SH-SY5Y (cell line): ENCODE measurements at regions not wholly inside any gene's neighbourhood (a gene's known extent, or its start where the extent isn't known, plus 50 kb on each side); places are given as distances from the start of the nearest gene placed in this dataset.

Source experiments
- GATA2 ChIP-seq: IDR thresholded peaks from 2 replicates; pipeline ENCODE4 v1.6.1; 2011; ENCODE audit warnings: mild to moderate bottlenecking, low read depth, low read length
- GATA3 ChIP-seq: IDR thresholded peaks from 2 replicates; pipeline ENCODE4 v1.6.1; 2011; ENCODE audit warnings: low read depth, mild to moderate bottlenecking, low read length, moderate library complexity

- TF ChIP-seq GATA3: no peak
- no peak for TF ChIP-seq GATA2
These were observed 58.3 kb upstream of the PRKX start for GRCh38 chrX:3771766-3772165.

GRCh38 chrX:3768881-3769280 lies 55.4 kb upstream of the PRKX start:
- TF ChIP-seq GATA2 (no peak), GATA3 (no peak)
